Tibial artery (tissue), 4 donors: ENCODE measurements at regions not wholly inside any gene's neighbourhood (a gene's known extent, or its start where the extent isn't known, plus 50 kb on each side); places are given as distances from the start of the nearest gene placed in this dataset.

Experiments used
- DNase-seq, 2 donors: peaks; one replicate each; pipeline ENCODE4 v3.0.0-alpha.2; 2019
- H3K27ac ChIP-seq, 2 donors: fragments of 200-600 bp; sonication (generic) in 1 of 2; 1 replicate in 1 of 2; 2 replicates in 1 of 2; pipeline ENCODE4 v1.5.1; 2018 to 2019; ENCODE audit warnings: mild to moderate bottlenecking in 1 of 2
- H3K27me3 ChIP-seq, 2 donors: fragments of 200-600 bp; sonication (generic) in 1 of 2; one replicate each; pipeline versions ENCODE4 v1.5.1 to v1.6.0; 2016 to 2019
- H3K36me3 ChIP-seq, 3 donors: fragments of 200-600 bp; sonication (generic) in 2 of 3; one replicate each; pipeline ENCODE4 v1.5.1; 2016 to 2019; ENCODE audit warnings: mild to moderate bottlenecking in 2 of 3
- H3K4me1 ChIP-seq, 4 donors: fragments of 200-600 bp; sonication (generic) in 2 of 4; 1 replicate in 3 of 4; 2 replicates in 1 of 4; pipeline ENCODE4 v1.5.1; 2016 to 2019
- H3K4me3 ChIP-seq, 2 donors: fragments of 200-600 bp; sonication (generic) in 1 of 2; 1 replicate in 1 of 2; 2 replicates in 1 of 2; pipeline ENCODE4 v1.5.1; 2018 to 2019; ENCODE audit warnings: mild to moderate bottlenecking in 2 of 2
- H3K9me3 ChIP-seq, 3 donors: fragments of 200-600 bp; sonication (generic) in 1 of 3; one replicate each; pipeline ENCODE4 v1.5.1; 2016 to 2019
- intact Hi-C: fragments of 100-400 bp; cut with DNase I; formaldehyde crosslinking; loops from one replicate; pipeline ENCODE4 v1.15.0; 2023; ENCODE audit warnings: low total_unique reads
- TF ChIP-seq, protein P1 (sequence below), 2 experiments: fragments of 200-600 bp in 1 of 2; fragments of 450-650 bp in 1 of 2; IDR thresholded peaks; one replicate each; pipeline ENCODE4 v1.5.1; 2017 to 2019; ENCODE audit warnings: antibody characterized with exemption in 2 of 2, mild to moderate bottlenecking in 1 of 2, moderate library complexity in 1 of 2

DNA sequence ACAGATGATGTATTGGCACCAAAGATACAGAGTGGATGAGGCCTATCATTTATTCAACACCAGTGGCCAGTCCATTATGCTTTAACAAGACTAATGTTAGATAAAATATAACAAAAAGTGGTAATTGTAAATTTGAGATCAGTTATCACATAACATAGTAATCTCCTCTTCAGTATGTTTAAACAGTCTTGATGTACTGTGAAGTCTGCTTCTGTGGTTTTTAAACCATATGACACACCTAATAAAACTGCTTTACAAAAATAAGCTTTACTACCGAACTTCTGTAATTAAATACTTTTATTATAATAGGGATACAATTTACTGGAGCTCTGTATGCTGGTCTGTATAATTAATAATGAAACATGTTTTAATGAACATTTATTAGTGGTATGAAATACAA, 2156.1 kb upstream of the CELF4 start:
- DNase-seq, result no peak
- Histone ChIP-seq H3K27me3 (no peaks in the 10 kb centered on the region), H3K4me1 (no peaks in the 10 kb centered on the region), H3K36me3 (no peaks in the 10 kb centered on the region), H3K4me3 (no peak overlapping the region), H3K9me3 (no peaks in the 10 kb centered on the region), H3K27ac (no peak overlapping the region)
- TF ChIP-seq, protein P1, sequence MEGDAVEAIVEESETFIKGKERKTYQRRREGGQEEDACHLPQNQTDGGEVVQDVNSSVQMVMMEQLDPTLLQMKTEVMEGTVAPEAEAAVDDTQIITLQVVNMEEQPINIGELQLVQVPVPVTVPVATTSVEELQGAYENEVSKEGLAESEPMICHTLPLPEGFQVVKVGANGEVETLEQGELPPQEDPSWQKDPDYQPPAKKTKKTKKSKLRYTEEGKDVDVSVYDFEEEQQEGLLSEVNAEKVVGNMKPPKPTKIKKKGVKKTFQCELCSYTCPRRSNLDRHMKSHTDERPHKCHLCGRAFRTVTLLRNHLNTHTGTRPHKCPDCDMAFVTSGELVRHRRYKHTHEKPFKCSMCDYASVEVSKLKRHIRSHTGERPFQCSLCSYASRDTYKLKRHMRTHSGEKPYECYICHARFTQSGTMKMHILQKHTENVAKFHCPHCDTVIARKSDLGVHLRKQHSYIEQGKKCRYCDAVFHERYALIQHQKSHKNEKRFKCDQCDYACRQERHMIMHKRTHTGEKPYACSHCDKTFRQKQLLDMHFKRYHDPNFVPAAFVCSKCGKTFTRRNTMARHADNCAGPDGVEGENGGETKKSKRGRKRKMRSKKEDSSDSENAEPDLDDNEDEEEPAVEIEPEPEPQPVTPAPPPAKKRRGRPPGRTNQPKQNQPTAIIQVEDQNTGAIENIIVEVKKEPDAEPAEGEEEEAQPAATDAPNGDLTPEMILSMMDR (IDR thresholded peaks at IDR 0.05), result no peak
- intact Hi-C loops, result no loop called here

DNA sequence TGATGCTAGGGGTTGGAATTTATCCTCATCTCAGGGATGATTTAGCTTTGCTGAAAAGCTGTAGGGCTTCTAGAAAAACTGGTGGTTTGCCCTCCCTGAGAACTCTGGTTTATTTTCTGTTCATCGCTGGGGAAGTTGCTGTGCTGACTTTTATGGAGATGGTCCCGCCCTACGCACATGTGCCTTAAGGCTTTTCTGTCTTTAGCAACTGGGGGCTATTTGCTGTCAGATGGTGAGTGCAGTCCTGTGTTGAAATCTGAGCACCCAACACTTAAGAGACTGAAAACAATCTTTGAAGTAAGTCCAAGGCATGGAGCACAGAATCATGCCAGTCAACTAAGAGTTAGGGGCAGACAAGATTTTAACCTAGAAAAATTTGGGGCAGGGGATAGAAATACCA, 2148.4 kb upstream of the CELF4 start:
- Histone ChIP-seq H3K4me1 (no peaks in the 10 kb centered on the region), H3K27ac (no peak overlapping the region), H3K36me3 (no peaks in the 10 kb centered on the region), H3K4me3 (no peak overlapping the region), H3K27me3 (no peaks in the 10 kb centered on the region), H3K9me3 (no peaks in the 10 kb centered on the region)
- intact Hi-C loops, result no loop called here
- TF ChIP-seq, protein P1 (IDR thresholded peaks at IDR 0.05), result no peak
- no peak for DNase-seq

DNA sequence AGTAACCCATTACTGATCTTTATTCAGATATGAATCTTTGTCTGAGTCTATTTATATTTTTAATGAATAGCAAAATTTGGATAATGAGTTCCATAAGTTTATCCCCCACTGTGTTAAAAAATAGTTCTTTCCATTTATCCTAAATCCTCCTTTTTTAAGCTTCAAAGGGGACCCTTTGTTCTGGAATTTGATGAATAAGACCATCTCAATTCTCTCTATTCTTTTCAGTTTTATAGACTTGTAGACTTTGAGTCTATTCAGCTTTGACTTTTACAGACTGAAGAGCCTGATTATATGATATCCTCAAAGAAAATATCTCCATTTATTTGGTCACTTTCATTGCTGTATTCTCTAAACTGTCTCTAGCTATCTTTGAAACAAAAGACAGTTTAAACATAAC, 2146.1 kb upstream of the CELF4 start:
- TF ChIP-seq, protein P1 (IDR thresholded peaks at IDR 0.05), result no peak
- H3K27me3 ChIP-seq, result no peaks in the 10 kb centered on the region
- no peaks in the 10 kb centered on the region for H3K4me1 ChIP-seq
- no peaks in the 10 kb centered on the region for H3K9me3 ChIP-seq
- no peak for DNase-seq
- H3K27ac ChIP-seq, result no peak overlapping the region
- no peaks in the 10 kb centered on the region for H3K36me3 ChIP-seq
- intact Hi-C loops, result no loop called here
- no peak overlapping the region for H3K4me3 ChIP-seq

DNA sequence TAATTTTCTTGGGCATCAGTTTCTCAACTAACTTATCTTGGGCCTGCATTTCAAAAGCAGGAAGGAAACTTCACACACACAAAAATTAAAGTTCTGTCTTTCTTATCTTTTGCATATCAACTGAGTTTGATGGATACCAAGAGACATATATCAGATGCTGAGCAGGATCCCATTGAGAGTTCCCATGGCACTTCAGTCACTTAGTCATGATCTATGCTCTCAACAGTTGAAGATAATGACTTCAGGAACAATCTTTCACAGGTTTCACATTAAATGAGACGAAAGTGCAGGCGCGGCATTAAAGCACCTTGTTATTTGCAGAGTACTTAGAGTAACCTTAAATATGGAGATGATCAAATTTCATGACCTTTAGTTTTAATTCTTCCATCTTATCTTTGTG, 2139.8 kb upstream of the CELF4 start:
- Histone ChIP-seq H3K27ac (no peak overlapping the region), H3K27me3 (no peaks in the 10 kb centered on the region), H3K9me3 (no peaks in the 10 kb centered on the region), H3K36me3 (no peaks in the 10 kb centered on the region), H3K4me1 (no peaks in the 10 kb centered on the region), H3K4me3 (no peak overlapping the region)
- TF ChIP-seq, protein P1 (IDR thresholded peaks at IDR 0.05), result no peak
- intact Hi-C loops, result no loop called here
- DNase-seq, result no peak

DNA sequence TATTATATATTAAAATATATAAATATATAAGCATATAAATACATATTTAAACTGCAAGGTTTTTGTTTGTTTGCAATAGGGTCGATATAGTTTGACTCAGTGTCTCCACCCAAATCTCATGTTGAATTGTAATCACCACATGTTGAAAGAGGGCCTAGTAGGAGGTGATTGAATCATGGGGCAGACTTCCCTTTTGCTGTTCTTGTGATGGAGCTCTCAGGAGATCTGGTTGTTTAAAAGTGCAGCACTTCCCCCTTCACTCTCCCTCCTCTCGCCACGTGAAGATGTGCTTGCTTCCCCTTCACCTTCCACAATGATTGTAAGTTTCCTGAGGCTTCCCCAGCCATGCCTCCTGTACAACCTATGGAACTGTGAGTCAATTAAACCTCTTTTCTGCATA, 2137.3 kb upstream of the CELF4 start:
- Histone ChIP-seq H3K27ac (no peak overlapping the region), H3K4me3 (no peak overlapping the region), H3K9me3 (no peaks in the 10 kb centered on the region), H3K27me3 (no peaks in the 10 kb centered on the region), H3K36me3 (no peaks in the 10 kb centered on the region), H3K4me1 (no peaks in the 10 kb centered on the region)
- intact Hi-C loops, result no loop called here
- TF ChIP-seq, protein P1 (IDR thresholded peaks at IDR 0.05), result no peak
- DNase-seq, result no peak

DNA sequence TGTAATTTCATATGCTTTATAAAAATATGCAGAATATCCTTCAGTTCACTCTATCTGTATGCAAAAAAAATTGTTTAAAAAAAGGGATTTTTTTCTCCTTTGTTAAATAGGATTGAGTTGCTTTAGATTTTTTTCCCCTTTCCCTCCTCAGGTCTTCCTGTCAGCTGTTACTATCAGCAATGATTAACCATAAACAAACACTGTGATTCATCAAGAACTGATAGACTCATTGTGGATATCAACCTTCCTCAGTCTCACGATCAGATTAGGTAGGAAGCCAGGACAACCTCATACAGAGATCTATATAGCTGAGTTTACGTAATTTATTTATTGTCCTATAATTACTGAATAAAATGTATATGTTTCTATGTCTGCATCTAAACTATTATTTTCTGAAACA, 2136.2 kb upstream of the CELF4 start:
- TF ChIP-seq, protein P1 (IDR thresholded peaks at IDR 0.05), result no peak
- intact Hi-C loops, result no loop called here
- DNase-seq, result no peak

More for the DNA sequence above, 2136.2 kb upstream of the CELF4 start:
- H3K4me3 ChIP-seq, result no peak overlapping the region
- no peaks in the 10 kb centered on the region for H3K9me3 ChIP-seq
- no peaks in the 10 kb centered on the region for H3K27me3 ChIP-seq
- H3K36me3 ChIP-seq, result no peaks in the 10 kb centered on the region
- H3K4me1 ChIP-seq, result no peaks in the 10 kb centered on the region
- no peak overlapping the region for H3K27ac ChIP-seq
